Ovary (tissue), 3 donors: ENCODE measurements at regions not wholly inside any gene's neighbourhood (a gene's known extent, or its start where the extent isn't known, plus 50 kb on each side); places are given as distances from the start of the nearest gene placed in this dataset.

ENCODE experiments used
- CTCF ChIP-seq, 3 donors: fragments of 450-650 bp in 2 of 3; fragments of 200-600 bp in 1 of 3; IDR thresholded peaks; one replicate each; pipeline versions ENCODE4 v1.5.1 to v1.8.0; 2016 to 2022; ENCODE audit warnings: antibody characterized with exemption in 3 of 3, mild to moderate bottlenecking in 1 of 3
- POLR2A ChIP-seq: fragments of 450-650 bp; IDR thresholded peaks from one replicate; pipeline ENCODE4 v1.6.1; 2017; ENCODE audit warnings: antibody characterized with exemption, mild to moderate bottlenecking, moderate library complexity
- donor health status: DM: no; HTN: no; CAD: no.

GRCh38 chr6:27544612-27545260 is 71.8 kb upstream of the ZNF184 start:
- TF ChIP-seq CTCF (IDR thresholded peaks at IDR 0.05) (no peak), POLR2A (no peak)
